ENCODE measurements at regions not wholly inside any gene's neighbourhood (a gene's known extent, or its start where the extent isn't known, plus 50 kb on each side); places are given as distances from the start of the nearest gene placed in this dataset.
"Not testable (repeated sequence)": the region's sequence is repeated elsewhere in the genome, so short reads cannot be mapped to it uniquely, and the experiment has no call there.

DNA sequence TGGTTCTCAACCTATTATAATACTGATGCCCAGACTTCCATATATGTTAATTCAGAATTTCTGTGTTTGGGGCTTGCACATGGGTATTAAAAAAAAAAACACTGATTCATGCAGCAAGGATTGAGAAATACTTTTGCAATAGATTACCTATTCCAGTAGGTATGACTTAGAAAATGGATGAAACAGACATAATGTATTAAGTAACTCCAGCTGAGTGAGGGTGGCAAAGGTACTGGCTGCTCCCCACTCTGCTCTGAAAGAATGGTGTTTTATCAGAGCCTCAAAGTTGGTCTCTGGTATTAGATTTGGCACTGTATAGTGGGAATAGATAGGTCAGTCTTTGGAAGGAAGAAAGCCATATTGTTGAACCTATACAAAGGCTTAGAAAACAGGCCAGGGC is 234.3 kb upstream of the FOLH1 start:
- Histone ChIP-seq H3K4me3 (no peak overlapping the region), H3K9me3 (replicated peaks; ENCODE audit: control insufficient read depth, insufficient read depth, low read length) (no peaks in the 10 kb centered on the region), H3K4me2 (ENCODE audit: control insufficient read depth, insufficient read depth) (no peak overlapping the region), H3K79me2 (ENCODE audit: control insufficient read depth, insufficient read depth, low read length) (no peaks in the 10 kb centered on the region), H3K27me3 (replicated peaks in 1 of 2; ENCODE audit: control insufficient read depth in 2 of 2, insufficient read depth in 2 of 2, low read length in 1 of 2) (no peaks in the 10 kb centered on the region), H2AFZ (ENCODE audit: control insufficient read depth, low read depth, low read length) (no peak overlapping the region), H3K9ac (ENCODE audit: control insufficient read depth, insufficient read depth, low read length) (no peak overlapping the region), H3K27ac (ENCODE audit: control insufficient read depth, insufficient read depth) (no peak overlapping the region), H3K36me3 (ENCODE audit: control insufficient read depth in 2 of 2, insufficient read depth in 2 of 2, low read length in 1 of 2) (no peaks in the 10 kb centered on the region), H3K4me1 (ENCODE audit: control insufficient read depth, insufficient read depth, low read length) (no peaks in the 10 kb centered on the region), H4K20me1 (ENCODE audit: control insufficient read depth, insufficient read depth) (no peaks in the 10 kb centered on the region)
- ATAC-seq (no peak), DNase-seq (ENCODE audit: low read depth, low spot score) (no peak), FAIRE-seq (no peak)
- ChIA-PET POLR2A (no interaction called here), RAD21 (ENCODE audit: unreplicated experiment) (no interaction called here), CTCF (no interaction called here), SMC1A (ENCODE audit: uncharacterized antibody, unreplicated experiment) (no interaction called here)
- intact Hi-C loops (cut with micrococcal nuclease; ENCODE audit: unreplicated experiment) = no loop called here
- no TSS peak for BruUV-seq (replicated peaks)
- in situ Hi-C loops (cut with MboI) = no loop called here
- TF ChIP-seq SP1 (IDR thresholded peaks at IDR 0.05; ENCODE audit: low read depth, low read length) (no peak), SIN3A (IDR thresholded peaks at IDR 0.05; ENCODE audit: low read depth, low read length) (no peak), HCFC1 (IDR thresholded peaks at IDR 0.05; ENCODE audit: low read length) (no peak), SREBF1 (IDR thresholded peaks at IDR 0.05; ENCODE audit: low read length) (no peak), TARDBP (IDR thresholded peaks at IDR 0.05; ENCODE audit: borderline replicate concordance) (no peak), POU2F2 (IDR thresholded peaks at IDR 0.05; ENCODE audit: borderline replicate concordance, low read depth, low read length) (no peak), KAT2A (conservative IDR thresholded peaks at IDR 0.05; ENCODE audit: control insufficient read depth, low read depth, low read length) (no peak), EGR1 (IDR thresholded peaks at IDR 0.05; ENCODE audit: borderline replicate concordance in 1 of 2, low read depth in 2 of 2, low read length in 2 of 2) (no peak), BRCA1 (IDR thresholded peaks at IDR 0.05; ENCODE audit: low read depth, low read length) (no peak), PML (IDR thresholded peaks at IDR 0.05; ENCODE audit: low read length) (no peak), LARP7 (IDR thresholded peaks at IDR 0.05) (no peak)
- TF ChIP-seq, protein P1, sequence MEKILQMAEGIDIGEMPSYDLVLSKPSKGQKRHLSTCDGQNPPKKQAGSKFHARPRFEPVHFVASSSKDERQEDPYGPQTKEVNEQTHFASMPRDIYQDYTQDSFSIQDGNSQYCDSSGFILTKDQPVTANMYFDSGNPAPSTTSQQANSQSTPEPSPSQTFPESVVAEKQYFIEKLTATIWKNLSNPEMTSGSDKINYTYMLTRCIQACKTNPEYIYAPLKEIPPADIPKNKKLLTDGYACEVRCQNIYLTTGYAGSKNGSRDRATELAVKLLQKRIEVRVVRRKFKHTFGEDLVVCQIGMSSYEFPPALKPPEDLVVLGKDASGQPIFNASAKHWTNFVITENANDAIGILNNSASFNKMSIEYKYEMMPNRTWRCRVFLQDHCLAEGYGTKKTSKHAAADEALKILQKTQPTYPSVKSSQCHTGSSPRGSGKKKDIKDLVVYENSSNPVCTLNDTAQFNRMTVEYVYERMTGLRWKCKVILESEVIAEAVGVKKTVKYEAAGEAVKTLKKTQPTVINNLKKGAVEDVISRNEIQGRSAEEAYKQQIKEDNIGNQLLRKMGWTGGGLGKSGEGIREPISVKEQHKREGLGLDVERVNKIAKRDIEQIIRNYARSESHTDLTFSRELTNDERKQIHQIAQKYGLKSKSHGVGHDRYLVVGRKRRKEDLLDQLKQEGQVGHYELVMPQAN (conservative IDR thresholded peaks at IDR 0.05) = no peak
- TF ChIP-seq, protein P2, sequence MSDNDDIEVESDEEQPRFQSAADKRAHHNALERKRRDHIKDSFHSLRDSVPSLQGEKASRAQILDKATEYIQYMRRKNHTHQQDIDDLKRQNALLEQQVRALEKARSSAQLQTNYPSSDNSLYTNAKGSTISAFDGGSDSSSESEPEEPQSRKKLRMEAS (IDR thresholded peaks at IDR 0.05; ENCODE audit: low read depth, low read length) = no peak
- TF ChIP-seq, protein P3, sequence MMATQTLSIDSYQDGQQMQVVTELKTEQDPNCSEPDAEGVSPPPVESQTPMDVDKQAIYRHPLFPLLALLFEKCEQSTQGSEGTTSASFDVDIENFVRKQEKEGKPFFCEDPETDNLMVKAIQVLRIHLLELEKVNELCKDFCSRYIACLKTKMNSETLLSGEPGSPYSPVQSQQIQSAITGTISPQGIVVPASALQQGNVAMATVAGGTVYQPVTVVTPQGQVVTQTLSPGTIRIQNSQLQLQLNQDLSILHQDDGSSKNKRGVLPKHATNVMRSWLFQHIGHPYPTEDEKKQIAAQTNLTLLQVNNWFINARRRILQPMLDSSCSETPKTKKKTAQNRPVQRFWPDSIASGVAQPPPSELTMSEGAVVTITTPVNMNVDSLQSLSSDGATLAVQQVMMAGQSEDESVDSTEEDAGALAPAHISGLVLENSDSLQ (IDR thresholded peaks at IDR 0.05) = no peak
- TF ChIP-seq, protein P4, sequence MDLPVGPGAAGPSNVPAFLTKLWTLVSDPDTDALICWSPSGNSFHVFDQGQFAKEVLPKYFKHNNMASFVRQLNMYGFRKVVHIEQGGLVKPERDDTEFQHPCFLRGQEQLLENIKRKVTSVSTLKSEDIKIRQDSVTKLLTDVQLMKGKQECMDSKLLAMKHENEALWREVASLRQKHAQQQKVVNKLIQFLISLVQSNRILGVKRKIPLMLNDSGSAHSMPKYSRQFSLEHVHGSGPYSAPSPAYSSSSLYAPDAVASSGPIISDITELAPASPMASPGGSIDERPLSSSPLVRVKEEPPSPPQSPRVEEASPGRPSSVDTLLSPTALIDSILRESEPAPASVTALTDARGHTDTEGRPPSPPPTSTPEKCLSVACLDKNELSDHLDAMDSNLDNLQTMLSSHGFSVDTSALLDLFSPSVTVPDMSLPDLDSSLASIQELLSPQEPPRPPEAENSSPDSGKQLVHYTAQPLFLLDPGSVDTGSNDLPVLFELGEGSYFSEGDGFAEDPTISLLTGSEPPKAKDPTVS (IDR thresholded peaks at IDR 0.05; ENCODE audit: low read depth, low read length) = no peak

DNA sequence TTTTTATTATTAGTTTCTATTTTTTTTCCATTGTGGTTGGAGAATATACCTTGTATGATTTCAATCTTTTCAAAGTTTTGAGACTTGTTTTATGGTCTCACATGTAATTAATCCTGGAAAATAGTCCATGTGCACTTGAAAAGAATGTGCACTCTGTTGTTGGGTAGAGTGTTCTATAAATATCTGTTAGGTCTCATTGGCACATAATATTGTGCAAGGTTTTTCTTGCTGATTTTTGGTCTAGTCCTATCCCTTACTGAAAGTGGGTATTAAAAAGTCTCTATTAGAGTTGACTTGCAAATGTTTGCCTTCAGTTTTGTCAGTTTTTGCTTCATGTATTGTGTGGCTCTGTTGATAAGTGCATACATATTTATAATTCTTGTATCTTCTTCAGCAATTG is 231.5 kb upstream of the FOLH1 start:
- CTCF ChIA-PET; SMC1A ChIA-PET (ENCODE audit: uncharacterized antibody, unreplicated experiment): not testable (repeated sequence)

More for the DNA sequence above, 231.5 kb upstream of the FOLH1 start:
- H3K36me3 ChIP-seq (ENCODE audit: control insufficient read depth in 2 of 2, insufficient read depth in 2 of 2, low read length in 1 of 2); BruUV-seq (replicated peaks); FAIRE-seq; RAD21 ChIA-PET (ENCODE audit: unreplicated experiment); H4K20me1 ChIP-seq (ENCODE audit: control insufficient read depth, insufficient read depth); H3K79me2 ChIP-seq (ENCODE audit: control insufficient read depth, insufficient read depth, low read length); H3K27ac ChIP-seq (ENCODE audit: control insufficient read depth, insufficient read depth); H3K4me3 ChIP-seq; H2AFZ ChIP-seq (ENCODE audit: control insufficient read depth, low read depth, low read length); H3K4me2 ChIP-seq (ENCODE audit: control insufficient read depth, insufficient read depth); H3K4me1 ChIP-seq (ENCODE audit: control insufficient read depth, insufficient read depth, low read length); ATAC-seq; DNase-seq (ENCODE audit: low read depth, low spot score); in situ Hi-C loops (cut with MboI); POLR2A ChIA-PET; H3K27me3 ChIP-seq (replicated peaks in 1 of 2; ENCODE audit: control insufficient read depth in 2 of 2, insufficient read depth in 2 of 2, low read length in 1 of 2); intact Hi-C loops (cut with micrococcal nuclease; ENCODE audit: unreplicated experiment); H3K9ac ChIP-seq (ENCODE audit: control insufficient read depth, insufficient read depth, low read length); H3K9me3 ChIP-seq (replicated peaks; ENCODE audit: control insufficient read depth, insufficient read depth, low read length): not testable (repeated sequence)

All from GM12878 (cell line).